HL-60 (cell line): ENCODE measurements at regions not wholly inside any gene's neighbourhood (a gene's known extent, or its start where the extent isn't known, plus 50 kb on each side); places are given as distances from the start of the nearest gene placed in this dataset.

Experiments
- GABPA ChIP-seq: IDR thresholded peaks from 2 replicates; pipeline ENCODE4 v1.6.1; 2012; ENCODE audit warnings: low read depth
- POLR2AphosphoS5 ChIP-seq: IDR thresholded peaks from 2 replicates; pipeline ENCODE4 v1.6.1; 2012; ENCODE audit warnings: low read depth
- SPI1 ChIP-seq: IDR thresholded peaks from 2 replicates; pipeline ENCODE4 v1.6.1; 2012; ENCODE audit warnings: low read depth, mild to moderate bottlenecking, borderline replicate concordance
- TF ChIP-seq, protein P1 (sequence below): IDR thresholded peaks from one replicate; pipeline ENCODE4 v1.5.1; 2011; ENCODE audit warnings: low read length, control low read depth, inconsistent platforms; ENCODE audit not compliant: insufficient read depth
- TF ChIP-seq, protein P2 (sequence below): IDR thresholded peaks from 2 replicates; pipeline ENCODE4 v1.6.1; 2012; ENCODE audit warnings: low read depth; ENCODE audit not compliant: insufficient replicate concordance

DNA sequence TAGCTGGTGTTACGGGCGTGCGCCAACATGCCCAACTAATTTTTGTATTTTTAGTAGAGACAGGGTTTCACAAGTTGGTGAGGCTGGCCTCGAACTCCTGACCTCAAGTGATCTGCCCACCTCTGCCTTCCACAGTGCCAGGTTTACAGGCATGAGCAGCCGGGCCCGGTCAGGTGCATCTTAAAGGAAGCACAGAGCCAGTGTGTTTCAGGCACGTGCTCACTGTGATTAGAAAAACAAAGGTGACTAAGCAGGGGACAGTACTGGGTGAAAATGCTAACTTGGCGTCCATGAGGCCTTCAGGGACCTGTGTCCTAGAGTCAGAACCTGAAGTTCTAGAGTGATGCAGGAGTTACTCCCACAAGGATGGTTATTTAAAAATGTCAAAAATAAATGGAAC lies 60.0 kb upstream of the GJA8 start:
- TF ChIP-seq, protein P1, sequence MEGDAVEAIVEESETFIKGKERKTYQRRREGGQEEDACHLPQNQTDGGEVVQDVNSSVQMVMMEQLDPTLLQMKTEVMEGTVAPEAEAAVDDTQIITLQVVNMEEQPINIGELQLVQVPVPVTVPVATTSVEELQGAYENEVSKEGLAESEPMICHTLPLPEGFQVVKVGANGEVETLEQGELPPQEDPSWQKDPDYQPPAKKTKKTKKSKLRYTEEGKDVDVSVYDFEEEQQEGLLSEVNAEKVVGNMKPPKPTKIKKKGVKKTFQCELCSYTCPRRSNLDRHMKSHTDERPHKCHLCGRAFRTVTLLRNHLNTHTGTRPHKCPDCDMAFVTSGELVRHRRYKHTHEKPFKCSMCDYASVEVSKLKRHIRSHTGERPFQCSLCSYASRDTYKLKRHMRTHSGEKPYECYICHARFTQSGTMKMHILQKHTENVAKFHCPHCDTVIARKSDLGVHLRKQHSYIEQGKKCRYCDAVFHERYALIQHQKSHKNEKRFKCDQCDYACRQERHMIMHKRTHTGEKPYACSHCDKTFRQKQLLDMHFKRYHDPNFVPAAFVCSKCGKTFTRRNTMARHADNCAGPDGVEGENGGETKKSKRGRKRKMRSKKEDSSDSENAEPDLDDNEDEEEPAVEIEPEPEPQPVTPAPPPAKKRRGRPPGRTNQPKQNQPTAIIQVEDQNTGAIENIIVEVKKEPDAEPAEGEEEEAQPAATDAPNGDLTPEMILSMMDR, result no peak
- TF ChIP-seq, protein P2, sequence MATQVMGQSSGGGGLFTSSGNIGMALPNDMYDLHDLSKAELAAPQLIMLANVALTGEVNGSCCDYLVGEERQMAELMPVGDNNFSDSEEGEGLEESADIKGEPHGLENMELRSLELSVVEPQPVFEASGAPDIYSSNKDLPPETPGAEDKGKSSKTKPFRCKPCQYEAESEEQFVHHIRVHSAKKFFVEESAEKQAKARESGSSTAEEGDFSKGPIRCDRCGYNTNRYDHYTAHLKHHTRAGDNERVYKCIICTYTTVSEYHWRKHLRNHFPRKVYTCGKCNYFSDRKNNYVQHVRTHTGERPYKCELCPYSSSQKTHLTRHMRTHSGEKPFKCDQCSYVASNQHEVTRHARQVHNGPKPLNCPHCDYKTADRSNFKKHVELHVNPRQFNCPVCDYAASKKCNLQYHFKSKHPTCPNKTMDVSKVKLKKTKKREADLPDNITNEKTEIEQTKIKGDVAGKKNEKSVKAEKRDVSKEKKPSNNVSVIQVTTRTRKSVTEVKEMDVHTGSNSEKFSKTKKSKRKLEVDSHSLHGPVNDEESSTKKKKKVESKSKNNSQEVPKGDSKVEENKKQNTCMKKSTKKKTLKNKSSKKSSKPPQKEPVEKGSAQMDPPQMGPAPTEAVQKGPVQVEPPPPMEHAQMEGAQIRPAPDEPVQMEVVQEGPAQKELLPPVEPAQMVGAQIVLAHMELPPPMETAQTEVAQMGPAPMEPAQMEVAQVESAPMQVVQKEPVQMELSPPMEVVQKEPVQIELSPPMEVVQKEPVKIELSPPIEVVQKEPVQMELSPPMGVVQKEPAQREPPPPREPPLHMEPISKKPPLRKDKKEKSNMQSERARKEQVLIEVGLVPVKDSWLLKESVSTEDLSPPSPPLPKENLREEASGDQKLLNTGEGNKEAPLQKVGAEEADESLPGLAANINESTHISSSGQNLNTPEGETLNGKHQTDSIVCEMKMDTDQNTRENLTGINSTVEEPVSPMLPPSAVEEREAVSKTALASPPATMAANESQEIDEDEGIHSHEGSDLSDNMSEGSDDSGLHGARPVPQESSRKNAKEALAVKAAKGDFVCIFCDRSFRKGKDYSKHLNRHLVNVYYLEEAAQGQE, result no peak
- TF ChIP-seq GABPA (no peak), POLR2AphosphoS5 (no peak), SPI1 (no peak)
